ENCODE measurements at regions not wholly inside any gene's neighbourhood (a gene's known extent, or its start where the extent isn't known, plus 50 kb on each side); places are given as distances from the start of the nearest gene placed in this dataset.

DNA sequence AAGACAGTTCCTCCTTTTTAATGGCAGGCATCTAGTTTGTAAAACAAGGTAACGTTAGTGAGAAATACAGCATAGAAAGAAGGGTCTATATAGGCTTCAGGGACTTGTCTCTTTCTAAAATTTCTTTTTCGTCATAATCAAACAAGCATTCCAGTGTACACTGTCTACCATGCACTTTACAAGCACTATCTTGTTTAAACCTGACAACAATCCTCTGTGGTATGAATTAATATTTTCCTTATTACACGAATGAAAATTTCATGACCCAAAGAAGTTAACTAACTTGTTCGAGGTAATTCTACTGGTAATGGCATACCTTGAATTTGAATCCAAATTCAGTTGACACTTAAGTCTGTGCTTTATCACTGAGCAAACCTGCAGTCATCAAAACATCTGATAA is 399.7 kb upstream of the NBEA start:
- intact Hi-C loops (cut with micrococcal nuclease; ENCODE audit: unreplicated experiment): no loop called here
- CTCF ChIA-PET: no interaction called here
- no peaks in the 10 kb centered on the region for H3K4me1 ChIP-seq
- peaks cover 3% of the 10 kb centered on the region; the same call in 1 of the 2 replicates for H3K9me3 ChIP-seq
- DNase-seq: no peak
- no peaks in the 10 kb centered on the region for H3K27me3 Mint-ChIP-seq (ENCODE audit: insufficient read depth, unreplicated experiment)
- TF ChIP-seq, protein P1, sequence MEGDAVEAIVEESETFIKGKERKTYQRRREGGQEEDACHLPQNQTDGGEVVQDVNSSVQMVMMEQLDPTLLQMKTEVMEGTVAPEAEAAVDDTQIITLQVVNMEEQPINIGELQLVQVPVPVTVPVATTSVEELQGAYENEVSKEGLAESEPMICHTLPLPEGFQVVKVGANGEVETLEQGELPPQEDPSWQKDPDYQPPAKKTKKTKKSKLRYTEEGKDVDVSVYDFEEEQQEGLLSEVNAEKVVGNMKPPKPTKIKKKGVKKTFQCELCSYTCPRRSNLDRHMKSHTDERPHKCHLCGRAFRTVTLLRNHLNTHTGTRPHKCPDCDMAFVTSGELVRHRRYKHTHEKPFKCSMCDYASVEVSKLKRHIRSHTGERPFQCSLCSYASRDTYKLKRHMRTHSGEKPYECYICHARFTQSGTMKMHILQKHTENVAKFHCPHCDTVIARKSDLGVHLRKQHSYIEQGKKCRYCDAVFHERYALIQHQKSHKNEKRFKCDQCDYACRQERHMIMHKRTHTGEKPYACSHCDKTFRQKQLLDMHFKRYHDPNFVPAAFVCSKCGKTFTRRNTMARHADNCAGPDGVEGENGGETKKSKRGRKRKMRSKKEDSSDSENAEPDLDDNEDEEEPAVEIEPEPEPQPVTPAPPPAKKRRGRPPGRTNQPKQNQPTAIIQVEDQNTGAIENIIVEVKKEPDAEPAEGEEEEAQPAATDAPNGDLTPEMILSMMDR (IDR thresholded peaks at IDR 0.05; ENCODE audit: insufficient read depth in 1 of 2, low read depth in 1 of 2, low read length in 1 of 2, severe bottlenecking in 1 of 2, unreplicated experiment in 1 of 2): no peak
- no peak overlapping the region for H3K4me3 Mint-ChIP-seq (ENCODE audit: unreplicated experiment)
- BruUV-seq (replicated peaks): no TSS peak
- no peak overlapping the region for H3K27ac Mint-ChIP-seq (ENCODE audit: unreplicated experiment)
- no peaks in the 10 kb centered on the region for H3K9me3 Mint-ChIP-seq (ENCODE audit: unreplicated experiment)
- no peaks in the 10 kb centered on the region for H3K4me1 Mint-ChIP-seq (ENCODE audit: low read depth, unreplicated experiment)
- POLR2A ChIA-PET: no interaction called here
- no peaks in the 10 kb centered on the region for H3K36me3 ChIP-seq (ENCODE audit: control insufficient read depth, insufficient read depth, low read length)
- no peaks in the 10 kb centered on the region for H3K36me3 Mint-ChIP-seq (ENCODE audit: insufficient read depth, unreplicated experiment)
- no peaks in the 10 kb centered on the region for H3K27me3 ChIP-seq (replicated peaks; ENCODE audit: control insufficient read depth, insufficient read depth, low read length)
- no peak overlapping the region for H3K4me3 ChIP-seq (ENCODE audit: low read depth, low read length)

DNA sequence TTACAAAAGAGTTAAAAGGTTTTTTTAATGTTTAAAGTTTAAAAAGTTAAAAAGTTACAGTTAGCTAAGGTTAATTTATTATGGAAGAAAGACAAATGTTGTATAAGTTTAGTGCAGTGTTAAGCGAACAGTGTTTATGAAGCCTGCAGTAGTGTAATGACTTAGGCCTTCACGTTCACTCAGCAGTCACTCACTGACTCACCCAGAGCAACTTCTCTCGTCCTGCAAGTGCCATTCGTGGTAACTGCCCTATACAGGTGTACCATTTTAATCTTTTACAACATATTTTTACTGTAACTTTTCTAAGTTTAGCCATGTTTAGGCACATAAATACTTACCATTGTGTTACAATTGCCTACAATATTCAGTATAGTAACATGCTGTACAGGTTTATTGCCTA is 398.2 kb upstream of the NBEA start:
- H3K4me1 Mint-ChIP-seq (ENCODE audit: low read depth, unreplicated experiment): no peaks in the 10 kb centered on the region
- no peak overlapping the region for H3K4me3 Mint-ChIP-seq (ENCODE audit: unreplicated experiment)
- DNase-seq: no peak
- Histone ChIP-seq H3K36me3 (ENCODE audit: control insufficient read depth, insufficient read depth, low read length) (no peaks in the 10 kb centered on the region), H3K27me3 (replicated peaks; ENCODE audit: control insufficient read depth, insufficient read depth, low read length) (no peaks in the 10 kb centered on the region), H3K9me3 (peaks cover 3% of the 10 kb centered on the region; the same call in 1 of the 2 replicates), H3K4me1 (no peaks in the 10 kb centered on the region), H3K4me3 (ENCODE audit: low read depth, low read length) (no peak overlapping the region)
- H3K27ac Mint-ChIP-seq (ENCODE audit: unreplicated experiment): no peak overlapping the region
- intact Hi-C loops (cut with micrococcal nuclease; ENCODE audit: unreplicated experiment): no loop called here
- CTCF ChIA-PET: no interaction called here
- POLR2A ChIA-PET: no interaction called here
- H3K36me3 Mint-ChIP-seq (ENCODE audit: insufficient read depth, unreplicated experiment): no peaks in the 10 kb centered on the region
- TF ChIP-seq, protein P1 (IDR thresholded peaks at IDR 0.05; ENCODE audit: insufficient read depth in 1 of 2, low read depth in 1 of 2, low read length in 1 of 2, severe bottlenecking in 1 of 2, unreplicated experiment in 1 of 2): no peak
- no peaks in the 10 kb centered on the region for H3K27me3 Mint-ChIP-seq (ENCODE audit: insufficient read depth, unreplicated experiment)
- BruUV-seq (replicated peaks): no TSS peak
- no peaks in the 10 kb centered on the region for H3K9me3 Mint-ChIP-seq (ENCODE audit: unreplicated experiment)

DNA sequence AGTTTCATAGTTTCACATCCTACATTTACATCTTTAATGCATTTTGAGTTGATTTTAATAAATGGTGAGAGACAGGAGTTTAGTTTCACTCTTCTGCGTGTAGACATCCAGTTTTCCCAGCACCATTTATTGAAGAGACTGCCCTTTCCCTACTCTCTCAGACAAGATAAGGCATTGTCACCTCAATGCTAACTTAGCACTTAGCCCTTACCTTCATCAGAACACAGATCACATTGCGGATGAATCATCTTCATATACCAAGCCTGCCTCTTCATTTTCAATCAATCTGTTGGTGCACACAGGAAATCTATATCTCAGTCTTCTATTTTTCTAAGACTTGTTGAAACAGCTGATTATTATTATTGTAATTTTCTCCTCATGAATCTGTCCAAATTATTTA is 396.6 kb upstream of the NBEA start:
- intact Hi-C loops (cut with micrococcal nuclease; ENCODE audit: unreplicated experiment): no loop called here
- CTCF ChIA-PET: no interaction called here
- Histone ChIP-seq H3K4me3 (ENCODE audit: low read depth, low read length) (no peak overlapping the region), H3K9me3 (peaks cover 3% of the 10 kb centered on the region; the same call in 1 of the 2 replicates), H3K4me1 (no peaks in the 10 kb centered on the region), H3K36me3 (ENCODE audit: control insufficient read depth, insufficient read depth, low read length) (no peaks in the 10 kb centered on the region), H3K27me3 (replicated peaks; ENCODE audit: control insufficient read depth, insufficient read depth, low read length) (no peaks in the 10 kb centered on the region)
- TF ChIP-seq, protein P1 (IDR thresholded peaks at IDR 0.05; ENCODE audit: insufficient read depth in 1 of 2, low read depth in 1 of 2, low read length in 1 of 2, severe bottlenecking in 1 of 2, unreplicated experiment in 1 of 2): no peak
- H3K9me3 Mint-ChIP-seq (ENCODE audit: unreplicated experiment): no peaks in the 10 kb centered on the region
- H3K27me3 Mint-ChIP-seq (ENCODE audit: insufficient read depth, unreplicated experiment): no peaks in the 10 kb centered on the region
- BruUV-seq (replicated peaks): no TSS peak
- no peaks in the 10 kb centered on the region for H3K4me1 Mint-ChIP-seq (ENCODE audit: low read depth, unreplicated experiment)
- H3K4me3 Mint-ChIP-seq (ENCODE audit: unreplicated experiment): no peak overlapping the region
- H3K36me3 Mint-ChIP-seq (ENCODE audit: insufficient read depth, unreplicated experiment): no peaks in the 10 kb centered on the region
- no peak overlapping the region for H3K27ac Mint-ChIP-seq (ENCODE audit: unreplicated experiment)
- no peak for DNase-seq
- POLR2A ChIA-PET: no interaction called here

Data from Caco-2 (cell line).